ENCODE measurements at regions not wholly inside any gene's neighbourhood (a gene's known extent, or its start where the extent isn't known, plus 50 kb on each side); places are given as distances from the start of the nearest gene placed in this dataset.

GRCh38 chr11:95417832-95418231, 186.8 kb upstream of the SESN3 start:
- CTCF ChIA-PET = no interaction called here
- H3K9me3 ChIP-seq = no peaks in the 10 kb centered on the region; the same call in 1 of the 2 replicates
- H3K4me3 Mint-ChIP-seq (ENCODE audit: unreplicated experiment) = no peak overlapping the region
- BruUV-seq (replicated peaks) = no TSS peak
- DNase-seq = no peak
- no peaks in the 10 kb centered on the region for H3K27me3 ChIP-seq (replicated peaks; ENCODE audit: control insufficient read depth, insufficient read depth, low read length)
- H3K27me3 Mint-ChIP-seq (ENCODE audit: insufficient read depth, unreplicated experiment) = peaks cover 3% of the 10 kb centered on the region
- H3K36me3 Mint-ChIP-seq (ENCODE audit: insufficient read depth, unreplicated experiment) = no peaks in the 10 kb centered on the region
- H3K9me3 Mint-ChIP-seq (ENCODE audit: unreplicated experiment) = no peaks in the 10 kb centered on the region
- H3K36me3 ChIP-seq (ENCODE audit: control insufficient read depth, insufficient read depth, low read length) = no peaks in the 10 kb centered on the region
- H3K4me1 ChIP-seq = no peaks in the 10 kb centered on the region
- H3K27ac Mint-ChIP-seq (ENCODE audit: unreplicated experiment) = no peak overlapping the region
- intact Hi-C loops (cut with micrococcal nuclease; ENCODE audit: unreplicated experiment) = no loop called here
- H3K4me1 Mint-ChIP-seq (ENCODE audit: low read depth, unreplicated experiment) = no peaks in the 10 kb centered on the region
- TF ChIP-seq CTCF (IDR thresholded peaks at IDR 0.05; ENCODE audit: insufficient read depth in 1 of 2, low read depth in 1 of 2, low read length in 1 of 2, severe bottlenecking in 1 of 2, unreplicated experiment in 1 of 2) = no peak
- POLR2A ChIA-PET = no interaction called here
- H3K4me3 ChIP-seq (ENCODE audit: low read depth, low read length) = no peak overlapping the region

- Mint-ChIP-seq H3K4me1 (ENCODE audit: low read depth, unreplicated experiment) (no peaks in the 10 kb centered on the region), H3K9me3 (ENCODE audit: unreplicated experiment) (no peaks in the 10 kb centered on the region), H3K27me3 (ENCODE audit: insufficient read depth, unreplicated experiment) (peaks cover 3% of the 10 kb centered on the region), H3K4me3 (ENCODE audit: unreplicated experiment) (no peak overlapping the region), H3K27ac (ENCODE audit: unreplicated experiment) (no peak overlapping the region), H3K36me3 (ENCODE audit: insufficient read depth, unreplicated experiment) (no peaks in the 10 kb centered on the region)
- H3K4me1 ChIP-seq = no peaks in the 10 kb centered on the region
- TF ChIP-seq CTCF (IDR thresholded peaks at IDR 0.05; ENCODE audit: insufficient read depth in 1 of 2, low read depth in 1 of 2, low read length in 1 of 2, severe bottlenecking in 1 of 2, unreplicated experiment in 1 of 2) = no peak
- H3K36me3 ChIP-seq (ENCODE audit: control insufficient read depth, insufficient read depth, low read length) = no peaks in the 10 kb centered on the region
- CTCF ChIA-PET = no interaction called here
- H3K4me3 ChIP-seq (ENCODE audit: low read depth, low read length) = no peak overlapping the region
- no peak for DNase-seq
- POLR2A ChIA-PET = no interaction called here
- H3K27me3 ChIP-seq (replicated peaks; ENCODE audit: control insufficient read depth, insufficient read depth, low read length) = no peaks in the 10 kb centered on the region
- intact Hi-C loops (cut with micrococcal nuclease; ENCODE audit: unreplicated experiment) = no loop called here
- H3K9me3 ChIP-seq = no peaks in the 10 kb centered on the region; the same call in 1 of the 2 replicates
- BruUV-seq (replicated peaks) = no TSS peak
Observed at GRCh38 chr11:95415837-95416304, 184.9 kb upstream of the SESN3 start.

- Histone ChIP-seq H3K4me1 (no peaks in the 10 kb centered on the region), H3K9me3 (no peaks in the 10 kb centered on the region; the same call in 1 of the 2 replicates), H3K36me3 (ENCODE audit: control insufficient read depth, insufficient read depth, low read length) (no peaks in the 10 kb centered on the region), H3K4me3 (ENCODE audit: low read depth, low read length) (no peak overlapping the region), H3K27me3 (replicated peaks; ENCODE audit: control insufficient read depth, insufficient read depth, low read length) (no peaks in the 10 kb centered on the region)
- intact Hi-C loops (cut with micrococcal nuclease; ENCODE audit: unreplicated experiment) = no loop called here
- peaks cover 3% of the 10 kb centered on the region for H3K27me3 Mint-ChIP-seq (ENCODE audit: insufficient read depth, unreplicated experiment)
- no peak for TF ChIP-seq CTCF (IDR thresholded peaks at IDR 0.05; ENCODE audit: insufficient read depth in 1 of 2, low read depth in 1 of 2, low read length in 1 of 2, severe bottlenecking in 1 of 2, unreplicated experiment in 1 of 2)
- POLR2A ChIA-PET = no interaction called here
- no peaks in the 10 kb centered on the region for H3K9me3 Mint-ChIP-seq (ENCODE audit: unreplicated experiment)
- no peak overlapping the region for H3K27ac Mint-ChIP-seq (ENCODE audit: unreplicated experiment)
- CTCF ChIA-PET = no interaction called here
- no TSS peak for BruUV-seq (replicated peaks)
- no peaks in the 10 kb centered on the region for H3K36me3 Mint-ChIP-seq (ENCODE audit: insufficient read depth, unreplicated experiment)
- H3K4me1 Mint-ChIP-seq (ENCODE audit: low read depth, unreplicated experiment) = no peaks in the 10 kb centered on the region
- DNase-seq = no peak
- no peak overlapping the region for H3K4me3 Mint-ChIP-seq (ENCODE audit: unreplicated experiment)
Observed at GRCh38 chr11:95414217-95414616, 183.2 kb upstream of the SESN3 start.

Measured in Caco-2 (cell line).